IPS-20b (cell line): ENCODE measurements at regions not wholly inside any gene's neighbourhood (a gene's known extent, or its start where the extent isn't known, plus 50 kb on each side); places are given as distances from the start of the nearest gene placed in this dataset.
A peak's percentile ranks its signal among the peaks of the same experiment; 100 is the strongest.

ENCODE experiments used
- H3K27ac ChIP-seq: one replicate; pipeline ENCODE4 v1.5.1; 2013; ENCODE audit warnings: low read length
- H3K27me3 ChIP-seq: 2 replicates; pipeline ENCODE4 v1.6.1; 2013; ENCODE audit warnings: mild to moderate bottlenecking, low read length, inconsistent platforms; ENCODE audit not compliant: insufficient read depth
- H3K36me3 ChIP-seq: 2 replicates; pipeline ENCODE4 v1.6.1; 2013; ENCODE audit warnings: low read depth, mild to moderate bottlenecking, inconsistent platforms, low read length, moderate library complexity; ENCODE audit not compliant: insufficient read depth
- H3K4me1 ChIP-seq: 2 replicates; pipeline ENCODE4 v1.6.1; 2013; ENCODE audit warnings: mild to moderate bottlenecking, control low read depth, inconsistent platforms, low read length, moderate library complexity; ENCODE audit not compliant: insufficient read depth
- H3K4me3 ChIP-seq: 2 replicates; pipeline ENCODE4 v1.5.1; 2013; ENCODE audit warnings: mild to moderate bottlenecking, low read length, inconsistent platforms
- H3K9ac ChIP-seq: 2 replicates; pipeline ENCODE4 v1.6.1; 2013; ENCODE audit warnings: low read depth, mild to moderate bottlenecking, inconsistent platforms, low read length, moderate library complexity
- H3K9me3 ChIP-seq: 2 replicates; pipeline ENCODE4 v1.6.1; 2013; ENCODE audit warnings: mild to moderate bottlenecking, low read depth, low read length, inconsistent platforms; ENCODE audit not compliant: insufficient read depth

- Histone ChIP-seq H3K4me3 (no peak overlapping the region), H3K9ac (no peak overlapping the region), H3K27me3 (no peaks in the 10 kb centered on the region), H3K4me1 (peaks cover 17% of the 10 kb centered on the region), H3K9me3 (peaks cover 3% of the 10 kb centered on the region), H3K36me3 (no peaks in the 10 kb centered on the region), H3K27ac (no peak overlapping the region)
These were observed 182.9 kb downstream of the EXOC5 start for GRCh38 chr14:57085801-57086200.

GRCh38 chr14:57085043-57085442 lies 183.7 kb downstream of the EXOC5 start:
- H3K36me3 ChIP-seq: no peaks in the 10 kb centered on the region
- H3K4me3 ChIP-seq: no peak overlapping the region
- H3K27me3 ChIP-seq: no peaks in the 10 kb centered on the region
- H3K9me3 ChIP-seq: peaks cover 3% of the 10 kb centered on the region
- H3K9ac ChIP-seq: no peak overlapping the region
- H3K4me1 ChIP-seq: peaks cover 19% of the 10 kb centered on the region
- no peak overlapping the region for H3K27ac ChIP-seq

GRCh38 chr14:57080691-57081090 lies 188.0 kb downstream of the EXOC5 start:
- H3K9me3 ChIP-seq: no peaks in the 10 kb centered on the region
- H3K27ac ChIP-seq: peak overlapping the region; percentile 35
- no peak overlapping the region for H3K9ac ChIP-seq
- no peaks in the 10 kb centered on the region for H3K27me3 ChIP-seq
- no peaks in the 10 kb centered on the region for H3K36me3 ChIP-seq
- no peak overlapping the region for H3K4me3 ChIP-seq
- H3K4me1 ChIP-seq: peaks cover 10% of the 10 kb centered on the region; the same call in 1 of the 2 replicates

- no peak overlapping the region for H3K27ac ChIP-seq
- no peaks in the 10 kb centered on the region for H3K27me3 ChIP-seq
- peaks cover 10% of the 10 kb centered on the region; the same call in 1 of the 2 replicates for H3K4me1 ChIP-seq
- no peak overlapping the region for H3K9ac ChIP-seq
- no peaks in the 10 kb centered on the region for H3K36me3 ChIP-seq
- H3K4me3 ChIP-seq: no peak overlapping the region
- no peaks in the 10 kb centered on the region for H3K9me3 ChIP-seq
These were observed 190.7 kb downstream of the EXOC5 start for GRCh38 chr14:57078054-57078453.

GRCh38 chr14:57073986-57074385 lies 194.7 kb downstream of the EXOC5 start:
- Histone ChIP-seq H3K27ac (no peak overlapping the region), H3K36me3 (no peaks in the 10 kb centered on the region), H3K4me1 (peaks cover 4% of the 10 kb centered on the region; the same call in 1 of the 2 replicates), H3K9ac (no peak overlapping the region), H3K27me3 (no peaks in the 10 kb centered on the region), H3K9me3 (no peaks in the 10 kb centered on the region), H3K4me3 (no peak overlapping the region)

- Histone ChIP-seq H3K27ac (no peak overlapping the region), H3K36me3 (no peaks in the 10 kb centered on the region), H3K9me3 (no peaks in the 10 kb centered on the region), H3K9ac (no peak overlapping the region), H3K4me3 (no peak overlapping the region), H3K27me3 (no peaks in the 10 kb centered on the region), H3K4me1 (peaks cover 9% of the 10 kb centered on the region)
These were observed 197.1 kb downstream of the EXOC5 start for GRCh38 chr14:57071639-57072038.

GRCh38 chr14:57069702-57070101 lies 199.0 kb downstream of the EXOC5 start:
- H3K9me3 ChIP-seq: no peaks in the 10 kb centered on the region
- H3K27me3 ChIP-seq: no peaks in the 10 kb centered on the region; the same call in 1 of the 2 replicates
- no peak overlapping the region for H3K27ac ChIP-seq
- H3K9ac ChIP-seq: no peak overlapping the region
- no peak overlapping the region for H3K4me3 ChIP-seq
- no peaks in the 10 kb centered on the region for H3K36me3 ChIP-seq
- peaks cover 19% of the 10 kb centered on the region for H3K4me1 ChIP-seq

- H3K9me3 ChIP-seq: no peaks in the 10 kb centered on the region
- H3K36me3 ChIP-seq: no peaks in the 10 kb centered on the region
- no peak overlapping the region for H3K4me3 ChIP-seq
- no peaks in the 10 kb centered on the region; the same call in 1 of the 2 replicates for H3K27me3 ChIP-seq
- H3K9ac ChIP-seq: no peak overlapping the region
- no peak overlapping the region for H3K27ac ChIP-seq
- H3K4me1 ChIP-seq: peaks cover 21% of the 10 kb centered on the region
These were observed 200.2 kb downstream of the EXOC5 start for GRCh38 chr14:57068511-57068910.

- H3K9ac ChIP-seq: no peak overlapping the region
- no peak overlapping the region for H3K4me3 ChIP-seq
- H3K27ac ChIP-seq: no peak overlapping the region
- peaks cover 21% of the 10 kb centered on the region for H3K4me1 ChIP-seq
- no peaks in the 10 kb centered on the region for H3K36me3 ChIP-seq
- no peaks in the 10 kb centered on the region; the same call in 1 of the 2 replicates for H3K27me3 ChIP-seq
- no peaks in the 10 kb centered on the region for H3K9me3 ChIP-seq
These were observed 201.7 kb downstream of the EXOC5 start for GRCh38 chr14:57066887-57067513.

- no peaks in the 10 kb centered on the region for H3K9me3 ChIP-seq
- H3K9ac ChIP-seq: no peak overlapping the region
- no peaks in the 10 kb centered on the region; the same call in 1 of the 2 replicates for H3K27me3 ChIP-seq
- no peaks in the 10 kb centered on the region for H3K36me3 ChIP-seq
- H3K4me1 ChIP-seq: peaks cover 21% of the 10 kb centered on the region
- H3K27ac ChIP-seq: no peak overlapping the region
- H3K4me3 ChIP-seq: no peak overlapping the region
These were observed 202.2 kb downstream of the EXOC5 start for GRCh38 chr14:57066463-57066862.

- H3K4me3 ChIP-seq: no peak overlapping the region
- H3K27ac ChIP-seq: no peak overlapping the region
- H3K36me3 ChIP-seq: no peaks in the 10 kb centered on the region
- peaks cover 30% of the 10 kb centered on the region for H3K4me1 ChIP-seq
- H3K9ac ChIP-seq: no peak overlapping the region
- H3K9me3 ChIP-seq: no peaks in the 10 kb centered on the region
- H3K27me3 ChIP-seq: no peaks in the 10 kb centered on the region
These were observed 207.5 kb downstream of the EXOC5 start for GRCh38 chr14:57061009-57061711.

GRCh38 chr14:57060276-57060955 lies 208.3 kb downstream of the EXOC5 start:
- Histone ChIP-seq H3K27me3 (no peaks in the 10 kb centered on the region), H3K36me3 (no peaks in the 10 kb centered on the region), H3K27ac (no peak overlapping the region), H3K4me3 (no peak overlapping the region), H3K4me1 (peaks cover 23% of the 10 kb centered on the region), H3K9me3 (no peaks in the 10 kb centered on the region), H3K9ac (no peak overlapping the region)
